ENCODE measurements at regions not wholly inside any gene's neighbourhood (a gene's known extent, or its start where the extent isn't known, plus 50 kb on each side); places are given as distances from the start of the nearest gene placed in this dataset.

- no peak overlapping the region for H3K27ac ChIP-seq (ENCODE audit: low read depth in 1 of 2, low read length in 1 of 2)
- no peak overlapping the region for H3K9ac ChIP-seq (ENCODE audit: insufficient read depth in 1 of 2, low read length in 2 of 2)
- ATAC-seq (ENCODE audit: insufficient read depth, low FRiP score) (no peak), DNase-seq (no peak)
- TF ChIP-seq, protein P1, sequence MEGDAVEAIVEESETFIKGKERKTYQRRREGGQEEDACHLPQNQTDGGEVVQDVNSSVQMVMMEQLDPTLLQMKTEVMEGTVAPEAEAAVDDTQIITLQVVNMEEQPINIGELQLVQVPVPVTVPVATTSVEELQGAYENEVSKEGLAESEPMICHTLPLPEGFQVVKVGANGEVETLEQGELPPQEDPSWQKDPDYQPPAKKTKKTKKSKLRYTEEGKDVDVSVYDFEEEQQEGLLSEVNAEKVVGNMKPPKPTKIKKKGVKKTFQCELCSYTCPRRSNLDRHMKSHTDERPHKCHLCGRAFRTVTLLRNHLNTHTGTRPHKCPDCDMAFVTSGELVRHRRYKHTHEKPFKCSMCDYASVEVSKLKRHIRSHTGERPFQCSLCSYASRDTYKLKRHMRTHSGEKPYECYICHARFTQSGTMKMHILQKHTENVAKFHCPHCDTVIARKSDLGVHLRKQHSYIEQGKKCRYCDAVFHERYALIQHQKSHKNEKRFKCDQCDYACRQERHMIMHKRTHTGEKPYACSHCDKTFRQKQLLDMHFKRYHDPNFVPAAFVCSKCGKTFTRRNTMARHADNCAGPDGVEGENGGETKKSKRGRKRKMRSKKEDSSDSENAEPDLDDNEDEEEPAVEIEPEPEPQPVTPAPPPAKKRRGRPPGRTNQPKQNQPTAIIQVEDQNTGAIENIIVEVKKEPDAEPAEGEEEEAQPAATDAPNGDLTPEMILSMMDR (IDR thresholded peaks at IDR 0.05; ENCODE audit: control extremely low read depth, extremely low read depth): no peak
- no peaks in the 10 kb centered on the region for H3K4me1 ChIP-seq (ENCODE audit: control insufficient read depth in 5 of 5, insufficient read depth in 5 of 5, low read length in 5 of 5)
- no peaks in the 10 kb centered on the region for H3K36me3 ChIP-seq (ENCODE audit: control insufficient read depth in 4 of 4, insufficient read depth in 4 of 4, low read length in 4 of 4)
- H3K4me3 ChIP-seq: no peak overlapping the region
- no peaks in the 10 kb centered on the region for H3K27me3 ChIP-seq (ENCODE audit: control insufficient read depth in 3 of 3, insufficient read depth in 3 of 3, low read length in 2 of 3)
- peaks cover 0 to 2% (median 0%) of the 10 kb centered on the region in 4 donors for H3K9me3 ChIP-seq (ENCODE audit: control insufficient read depth in 4 of 4, insufficient read depth in 3 of 4, low read length in 3 of 4)
Observed at GRCh38 chr6:156471000-156471399, 306.2 kb upstream of the ARID1B start.

- ATAC-seq (ENCODE audit: insufficient read depth, low FRiP score): no peak
Observed at GRCh38 chr6:156464100-156464878, 312.9 kb upstream of the ARID1B start.

GRCh38 chr6:156461647-156462046, 315.5 kb upstream of the ARID1B start:
- 71 to 88% methylated on average over 2 of the region's 2 CpGs for WGBS, 2 donors
- TF ChIP-seq, protein P1 (IDR thresholded peaks at IDR 0.05; ENCODE audit: control extremely low read depth, extremely low read depth): no peak
- Histone ChIP-seq H3K36me3 (ENCODE audit: control insufficient read depth in 4 of 4, insufficient read depth in 4 of 4, low read length in 4 of 4) (no peaks in the 10 kb centered on the region), H3K4me1 (ENCODE audit: control insufficient read depth in 5 of 5, insufficient read depth in 5 of 5, low read length in 5 of 5) (no peaks in the 10 kb centered on the region), H3K9ac (ENCODE audit: insufficient read depth in 1 of 2, low read length in 2 of 2) (no peak overlapping the region), H3K9me3 (ENCODE audit: control insufficient read depth in 4 of 4, insufficient read depth in 3 of 4, low read length in 3 of 4) (peaks cover 0 to 2% (median 0%) of the 10 kb centered on the region in 4 donors), H3K27me3 (ENCODE audit: control insufficient read depth in 3 of 3, insufficient read depth in 3 of 3, low read length in 2 of 3) (no peaks in the 10 kb centered on the region), H3K4me3 (no peak overlapping the region), H3K27ac (ENCODE audit: low read depth in 1 of 2, low read length in 1 of 2) (no peak overlapping the region)
- ATAC-seq (ENCODE audit: insufficient read depth, low FRiP score) (no peak), DNase-seq (no peak)

More at GRCh38 chr6:156464100-156464878, 312.9 kb upstream of the ARID1B start:
- WGBS, 2 donors: 71 to 80% methylated on average over 7 of the region's 7 CpGs
- no peak for DNase-seq
- Histone ChIP-seq H3K4me3 (no peak overlapping the region), H3K9ac (ENCODE audit: insufficient read depth in 1 of 2, low read length in 2 of 2) (no peak overlapping the region), H3K27me3 (ENCODE audit: control insufficient read depth in 3 of 3, insufficient read depth in 3 of 3, low read length in 2 of 3) (no peaks in the 10 kb centered on the region), H3K9me3 (ENCODE audit: control insufficient read depth in 4 of 4, insufficient read depth in 3 of 4, low read length in 3 of 4) (peaks cover 0 to 4% (median 0%) of the 10 kb centered on the region in 4 donors), H3K36me3 (ENCODE audit: control insufficient read depth in 4 of 4, insufficient read depth in 4 of 4, low read length in 4 of 4) (no peaks in the 10 kb centered on the region), H3K4me1 (ENCODE audit: control insufficient read depth in 5 of 5, insufficient read depth in 5 of 5, low read length in 5 of 5) (no peaks in the 10 kb centered on the region), H3K27ac (ENCODE audit: low read depth in 1 of 2, low read length in 1 of 2) (no peak overlapping the region)
- TF ChIP-seq, protein P1 (IDR thresholded peaks at IDR 0.05; ENCODE audit: control extremely low read depth, extremely low read depth): no peak
